ENCODE measurements at regions not wholly inside any gene's neighbourhood (a gene's known extent, or its start where the extent isn't known, plus 50 kb on each side); places are given as distances from the start of the nearest gene placed in this dataset.
A peak's percentile ranks its signal among the peaks of the same experiment; 100 is the strongest.

- no peak for DNase-seq (ENCODE audit: low read depth)
Observed at GRCh38 chr7:121810831-121811672, 61.9 kb upstream of the PTPRZ1 start.

- no peak for DNase-seq (ENCODE audit: low read depth)
Observed at GRCh38 chr7:121807078-121807477, 65.9 kb upstream of the PTPRZ1 start.

- DNase-seq (ENCODE audit: low read depth) = no peak
Observed at GRCh38 chr7:121803039-121803438, 69.9 kb upstream of the PTPRZ1 start.

- no peak for DNase-seq (ENCODE audit: low read depth)
Observed at GRCh38 chr7:121800916-121801675, 71.9 kb upstream of the PTPRZ1 start.

- DNase-seq (ENCODE audit: low read depth) = no peak
Observed at GRCh38 chr7:121798896-121799295, 74.1 kb upstream of the PTPRZ1 start.

- no peak for DNase-seq (ENCODE audit: low read depth)
Observed at GRCh38 chr7:121798453-121798840, 74.5 kb upstream of the PTPRZ1 start.

- no peak for DNase-seq (ENCODE audit: low read depth)
Observed at GRCh38 chr7:121797657-121798452, 75.1 kb upstream of the PTPRZ1 start.

GRCh38 chr7:121796936-121797656, 75.9 kb upstream of the PTPRZ1 start:
- no peak for DNase-seq (ENCODE audit: low read depth)

- no peak for DNase-seq (ENCODE audit: low read depth)
Observed at GRCh38 chr7:121796381-121796780, 76.6 kb upstream of the PTPRZ1 start.

GRCh38 chr7:121795736-121796135, 77.2 kb upstream of the PTPRZ1 start:
- DNase-seq (ENCODE audit: low read depth) = no peak

GRCh38 chr7:121793716-121794115, 79.2 kb upstream of the PTPRZ1 start:
- DNase-seq (ENCODE audit: low read depth) = no peak

- DNase-seq (ENCODE audit: low read depth) = no peak
Observed at GRCh38 chr7:121777672-121778071, 95.3 kb upstream of the PTPRZ1 start.

GRCh38 chr7:121774563-121774962, 98.4 kb upstream of the PTPRZ1 start:
- no peak for DNase-seq (ENCODE audit: low read depth)

GRCh38 chr7:121766676-121767075, 106.3 kb upstream of the PTPRZ1 start:
- no peak for DNase-seq (ENCODE audit: low read depth)

GRCh38 chr7:121761399-121761798, 111.6 kb upstream of the PTPRZ1 start:
- no peak for DNase-seq (ENCODE audit: low read depth)

- DNase-seq (ENCODE audit: low read depth) = no peak
Observed at GRCh38 chr7:121755818-121756552, 117.0 kb upstream of the PTPRZ1 start.

- no peak for DNase-seq (ENCODE audit: low read depth)
Observed at GRCh38 chr7:121755286-121755685, 117.7 kb upstream of the PTPRZ1 start.

GRCh38 chr7:121753944-121754343, 119.0 kb upstream of the PTPRZ1 start:
- DNase-seq (ENCODE audit: low read depth) = no peak

- DNase-seq (ENCODE audit: low read depth) = peak; percentile 29
Observed at GRCh38 chr7:121752706-121753105, 120.3 kb upstream of the PTPRZ1 start.

GRCh38 chr7:121748546-121748945, 124.4 kb upstream of the PTPRZ1 start:
- no peak for DNase-seq (ENCODE audit: low read depth)
